OCI-LY7 (cell line): ENCODE measurements at regions not wholly inside any gene's neighbourhood (a gene's known extent, or its start where the extent isn't known, plus 50 kb on each side); places are given as distances from the start of the nearest gene placed in this dataset.

ENCODE experiments used
- BruUV-seq: library from RNA; stranded (reverse); fragments of 400-500 nt; replicated peaks from 2 replicates; lab custom pipeline; 2021; lab: Mats Ljungman, UMichigan
- CTCF ChIA-PET: fragments of 300-600 bp; sonication (Branson Sonifier 250); formaldehyde crosslinking; loops from one replicate; lab custom pipeline; 2022; ENCODE audit warnings: antibody characterized with exemption; ENCODE audit not compliant: unreplicated experiment; lab: Charles Lee
- POLR2A ChIA-PET: fragments of 300-600 bp; sonication (Branson Sonifier 250); formaldehyde crosslinking; loops from one replicate; lab custom pipeline; 2022; ENCODE audit warnings: antibody characterized with exemption; lab: Charles Lee
- DNase-seq: peaks from one replicate; pipeline ENCODE4 v3.0.0-alpha.2; 2015; ENCODE audit warnings: low spot score
- H2AFZ ChIP-seq: fragments of 200-600 bp; sonication (generic), shearing (Covaris generic); 2 replicates; pipeline ENCODE4 v1.6.1; 2014; ENCODE audit warnings: mild to moderate bottlenecking, antibody characterized with exemption, low read length, moderate library complexity
- H3K27ac ChIP-seq: fragments of 200-600 bp; sonication (generic); 2 replicates; pipeline ENCODE4 v1.5.1; 2014; ENCODE audit warnings: mixed run types, low read depth, mild to moderate bottlenecking, moderate library complexity, low read length, inconsistent platforms; ENCODE audit not compliant: poor library complexity, severe bottlenecking
- H3K36me3 ChIP-seq: fragments of 200-600 bp; sonication (generic); 2 replicates; pipeline ENCODE4 v1.6.1; 2014; ENCODE audit warnings: mild to moderate bottlenecking, antibody characterized with exemption, low read length, moderate library complexity, mixed read lengths; ENCODE audit not compliant: insufficient read depth
- H3K4me1 ChIP-seq: fragments of 200-600 bp; sonication (generic); 2 replicates; pipeline ENCODE4 v1.5.1; 2014; ENCODE audit warnings: mild to moderate bottlenecking, low read length; ENCODE audit not compliant: insufficient read depth, poor library complexity, severe bottlenecking
- H3K4me2 ChIP-seq: fragments of 200-600 bp; sonication (generic); 2 replicates; pipeline ENCODE4 v1.6.1; 2014; ENCODE audit warnings: mild to moderate bottlenecking, low read length
- H3K4me3 ChIP-seq: fragments of 200-600 bp; sonication (generic); 2 replicates; pipeline ENCODE4 v1.5.1; 2014; ENCODE audit warnings: mild to moderate bottlenecking, low read depth, low read length; ENCODE audit not compliant: poor library complexity, severe bottlenecking
- H3K79me2 ChIP-seq: fragments of 200-600 bp; sonication (generic); 2 replicates; pipeline ENCODE4 v1.6.1; 2016; ENCODE audit warnings: low read depth, mild to moderate bottlenecking, low read length, moderate library complexity, mixed read lengths; ENCODE audit not compliant: insufficient read depth
- H3K9me2 ChIP-seq: fragments of 200-600 bp; sonication (generic); 2 replicates; pipeline ENCODE4 v1.6.1; 2016; ENCODE audit warnings: mild to moderate bottlenecking, low read length, mixed read lengths; ENCODE audit not compliant: insufficient read depth
- H3K9me3 ChIP-seq: fragments of 200-600 bp; sonication (generic); 2 replicates; pipeline ENCODE4 v1.6.1; 2014; ENCODE audit warnings: mild to moderate bottlenecking, mixed run types, low read length, mixed read lengths
- H4K20me1 ChIP-seq: fragments of 200-600 bp; sonication (generic); 2 replicates; pipeline ENCODE4 v1.6.1; 2014; ENCODE audit warnings: mild to moderate bottlenecking, antibody characterized with exemption, low read length, moderate library complexity, mixed read lengths; ENCODE audit not compliant: insufficient read depth
- EZH2phosphoT487 ChIP-seq: fragments of 200-600 bp; sonication (generic); IDR thresholded peaks from 2 replicates; pipeline ENCODE4 v1.6.1; 2018; ENCODE audit warnings: low read depth, borderline replicate concordance, mild to moderate bottlenecking, mixed run types, antibody characterized with exemption, low read length, moderate library complexity, mixed read lengths
- intact Hi-C: fragments of 100-400 bp; cut with micrococcal nuclease; formaldehyde crosslinking; loops from one replicate; pipeline ENCODE4 v1.10.0; 2022; ENCODE audit not compliant: unreplicated experiment
- TF ChIP-seq, protein P1 (sequence below): fragments of 200-600 bp; sonication (generic); conservative IDR thresholded peaks from 2 replicates; pipeline ENCODE4 v1.5.1; 2014; ENCODE audit warnings: mild to moderate bottlenecking, antibody characterized with exemption, low read length, moderate library complexity, mixed read lengths

DNA sequence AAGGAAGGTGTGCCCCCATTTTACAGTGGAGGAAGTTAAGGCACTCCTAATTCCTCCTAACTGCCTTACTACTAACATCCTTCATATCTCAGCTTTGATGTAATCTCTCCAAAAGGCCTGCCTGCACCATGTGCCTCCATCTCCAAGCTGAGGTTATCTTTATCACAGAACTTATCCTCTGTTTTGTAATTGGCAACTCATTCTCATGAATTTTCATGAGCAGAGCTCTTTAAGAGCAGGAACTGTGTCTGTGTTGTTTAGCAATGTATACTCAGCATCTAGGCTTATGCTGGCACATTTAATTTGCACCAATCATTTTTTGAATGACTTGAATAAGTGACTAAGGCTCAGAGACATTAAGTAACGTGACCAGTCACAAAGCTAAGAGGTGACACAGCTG lies 147.9 kb upstream of the VLDLR start:
- CTCF ChIA-PET, result no interaction called here
- Histone ChIP-seq H3K36me3 (no peaks in the 10 kb centered on the region), H3K27ac (no peak overlapping the region), H3K9me2 (no peaks in the 10 kb centered on the region), H3K9me3 (no peaks in the 10 kb centered on the region), H3K4me3 (no peak overlapping the region), H2AFZ (no peak overlapping the region), H4K20me1 (no peaks in the 10 kb centered on the region), H3K4me2 (no peak overlapping the region), H3K79me2 (no peaks in the 10 kb centered on the region), H3K4me1 (no peaks in the 10 kb centered on the region)
- intact Hi-C loops, result no loop called here
- TF ChIP-seq, protein P1, sequence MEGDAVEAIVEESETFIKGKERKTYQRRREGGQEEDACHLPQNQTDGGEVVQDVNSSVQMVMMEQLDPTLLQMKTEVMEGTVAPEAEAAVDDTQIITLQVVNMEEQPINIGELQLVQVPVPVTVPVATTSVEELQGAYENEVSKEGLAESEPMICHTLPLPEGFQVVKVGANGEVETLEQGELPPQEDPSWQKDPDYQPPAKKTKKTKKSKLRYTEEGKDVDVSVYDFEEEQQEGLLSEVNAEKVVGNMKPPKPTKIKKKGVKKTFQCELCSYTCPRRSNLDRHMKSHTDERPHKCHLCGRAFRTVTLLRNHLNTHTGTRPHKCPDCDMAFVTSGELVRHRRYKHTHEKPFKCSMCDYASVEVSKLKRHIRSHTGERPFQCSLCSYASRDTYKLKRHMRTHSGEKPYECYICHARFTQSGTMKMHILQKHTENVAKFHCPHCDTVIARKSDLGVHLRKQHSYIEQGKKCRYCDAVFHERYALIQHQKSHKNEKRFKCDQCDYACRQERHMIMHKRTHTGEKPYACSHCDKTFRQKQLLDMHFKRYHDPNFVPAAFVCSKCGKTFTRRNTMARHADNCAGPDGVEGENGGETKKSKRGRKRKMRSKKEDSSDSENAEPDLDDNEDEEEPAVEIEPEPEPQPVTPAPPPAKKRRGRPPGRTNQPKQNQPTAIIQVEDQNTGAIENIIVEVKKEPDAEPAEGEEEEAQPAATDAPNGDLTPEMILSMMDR, result no peak
- no peak for TF ChIP-seq EZH2phosphoT487
- BruUV-seq, result no TSS peak
- DNase-seq, result no peak
- POLR2A ChIA-PET, result interaction anchor here (0.6 kb wide), 1 partner anchor 492 kb away, joined by 3 read pairs; no protein-coding TSS in a partner anchor

DNA sequence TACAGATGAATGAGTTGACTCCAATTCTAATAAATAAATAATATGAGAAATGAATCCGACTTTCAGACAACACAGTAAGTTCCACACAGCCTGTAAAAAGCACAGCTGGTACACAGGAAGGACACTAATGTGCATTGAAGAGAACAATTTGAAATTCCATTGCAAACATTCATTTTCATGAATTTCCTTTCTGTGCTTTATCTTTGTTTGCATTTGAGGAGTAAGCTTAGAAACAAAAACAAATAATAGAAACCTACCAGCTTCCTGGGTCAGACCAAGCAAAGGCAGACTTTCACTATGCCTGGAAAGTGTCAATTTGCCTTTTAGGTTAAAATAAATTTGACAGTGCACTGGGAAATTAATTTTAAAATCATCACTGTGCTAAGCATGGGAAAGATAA lies 143.8 kb upstream of the VLDLR start:
- DNase-seq, result no peak
- no TSS peak for BruUV-seq

DNA sequence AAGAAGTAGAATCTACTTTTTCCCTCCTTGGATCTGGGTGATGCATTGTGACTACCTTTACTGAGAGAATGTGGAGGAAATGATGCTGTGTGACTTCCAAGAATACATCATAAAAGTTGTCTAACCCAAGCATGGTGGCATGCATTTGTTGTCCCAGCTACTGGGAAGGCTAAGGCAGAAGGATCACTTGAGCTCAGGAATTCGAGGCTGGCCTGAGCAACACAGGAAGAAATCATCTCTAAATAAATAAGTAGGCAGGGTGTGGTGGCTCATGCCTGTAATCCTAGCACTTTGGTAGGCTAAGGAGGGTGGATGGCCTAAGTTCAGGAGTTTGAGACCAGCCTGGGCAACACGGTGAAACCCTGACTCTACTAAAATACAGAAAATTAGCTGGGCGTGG lies 143.2 kb upstream of the VLDLR start:
- intact Hi-C loops, result no loop called here
- TF ChIP-seq, protein P1, result no peak
- no peak for TF ChIP-seq EZH2phosphoT487
- ChIA-PET POLR2A (no interaction called here), CTCF (no interaction called here)
- Histone ChIP-seq H3K4me1 (no peaks in the 10 kb centered on the region), H3K36me3 (no peaks in the 10 kb centered on the region), H3K27ac (no peak overlapping the region), H3K4me3 (no peak overlapping the region), H3K4me2 (no peak overlapping the region), H3K9me2 (no peaks in the 10 kb centered on the region), H3K79me2 (no peaks in the 10 kb centered on the region), H3K9me3 (no peaks in the 10 kb centered on the region), H2AFZ (no peak overlapping the region), H4K20me1 (no peaks in the 10 kb centered on the region)
- no TSS peak for BruUV-seq
- DNase-seq, result no peak

More for the DNA sequence above, 143.8 kb upstream of the VLDLR start:
- Histone ChIP-seq H3K36me3 (no peaks in the 10 kb centered on the region), H3K4me1 (no peaks in the 10 kb centered on the region), H3K4me2 (no peak overlapping the region), H2AFZ (no peak overlapping the region), H4K20me1 (no peaks in the 10 kb centered on the region), H3K79me2 (no peaks in the 10 kb centered on the region), H3K27ac (no peak overlapping the region), H3K9me2 (no peaks in the 10 kb centered on the region), H3K4me3 (no peak overlapping the region), H3K9me3 (no peaks in the 10 kb centered on the region)
- intact Hi-C loops, result no loop called here
- TF ChIP-seq, protein P1, result no peak
- no peak for TF ChIP-seq EZH2phosphoT487
- CTCF ChIA-PET, result no interaction called here
- POLR2A ChIA-PET, result no interaction called here
